ENCODE measurements at regions not wholly inside any gene's neighbourhood (a gene's known extent, or its start where the extent isn't known, plus 50 kb on each side); places are given as distances from the start of the nearest gene placed in this dataset.
"Not testable (repeated sequence)": the region's sequence is repeated elsewhere in the genome, so short reads cannot be mapped to it uniquely, and the experiment has no call there.

DNA sequence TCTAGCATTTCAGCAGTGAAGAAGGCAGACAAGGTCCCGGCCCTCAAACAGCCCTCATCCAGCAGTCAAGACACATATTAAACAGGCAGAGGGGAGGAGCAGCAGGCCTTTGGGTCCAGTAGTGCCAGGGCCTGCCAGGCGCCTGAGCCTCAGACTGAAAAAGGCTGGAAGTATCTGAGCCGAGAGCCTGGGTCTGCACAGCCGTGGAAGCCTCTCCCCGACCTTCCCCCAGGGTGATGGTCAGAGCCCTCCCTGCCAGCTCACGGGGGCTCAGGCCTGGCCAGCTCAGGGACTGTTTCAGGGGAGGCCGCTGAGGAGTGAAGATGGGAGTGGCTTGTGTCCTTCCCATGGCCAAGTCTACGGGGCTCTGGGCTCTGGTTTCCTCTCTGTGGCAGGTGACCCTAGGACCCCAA lies 565.2 kb downstream of the PTPRU start:
- DNase-seq (ENCODE audit: low read depth) = no peak
- H3K36me3 ChIP-seq (ENCODE audit: control insufficient read depth, insufficient read depth, low read length) = no peaks in the 10 kb centered on the region
- no peak overlapping the region for H3K4me3 ChIP-seq (ENCODE audit: low read depth, low read length)
- TF ChIP-seq, protein P1, sequence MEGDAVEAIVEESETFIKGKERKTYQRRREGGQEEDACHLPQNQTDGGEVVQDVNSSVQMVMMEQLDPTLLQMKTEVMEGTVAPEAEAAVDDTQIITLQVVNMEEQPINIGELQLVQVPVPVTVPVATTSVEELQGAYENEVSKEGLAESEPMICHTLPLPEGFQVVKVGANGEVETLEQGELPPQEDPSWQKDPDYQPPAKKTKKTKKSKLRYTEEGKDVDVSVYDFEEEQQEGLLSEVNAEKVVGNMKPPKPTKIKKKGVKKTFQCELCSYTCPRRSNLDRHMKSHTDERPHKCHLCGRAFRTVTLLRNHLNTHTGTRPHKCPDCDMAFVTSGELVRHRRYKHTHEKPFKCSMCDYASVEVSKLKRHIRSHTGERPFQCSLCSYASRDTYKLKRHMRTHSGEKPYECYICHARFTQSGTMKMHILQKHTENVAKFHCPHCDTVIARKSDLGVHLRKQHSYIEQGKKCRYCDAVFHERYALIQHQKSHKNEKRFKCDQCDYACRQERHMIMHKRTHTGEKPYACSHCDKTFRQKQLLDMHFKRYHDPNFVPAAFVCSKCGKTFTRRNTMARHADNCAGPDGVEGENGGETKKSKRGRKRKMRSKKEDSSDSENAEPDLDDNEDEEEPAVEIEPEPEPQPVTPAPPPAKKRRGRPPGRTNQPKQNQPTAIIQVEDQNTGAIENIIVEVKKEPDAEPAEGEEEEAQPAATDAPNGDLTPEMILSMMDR (IDR thresholded peaks at IDR 0.05; ENCODE audit: insufficient read depth, low read length, poor library complexity, severe bottlenecking) = no peak
- H3K27me3 ChIP-seq (ENCODE audit: control insufficient read depth, insufficient read depth, low read length) = peaks cover 2% of the 10 kb centered on the region

DNA sequence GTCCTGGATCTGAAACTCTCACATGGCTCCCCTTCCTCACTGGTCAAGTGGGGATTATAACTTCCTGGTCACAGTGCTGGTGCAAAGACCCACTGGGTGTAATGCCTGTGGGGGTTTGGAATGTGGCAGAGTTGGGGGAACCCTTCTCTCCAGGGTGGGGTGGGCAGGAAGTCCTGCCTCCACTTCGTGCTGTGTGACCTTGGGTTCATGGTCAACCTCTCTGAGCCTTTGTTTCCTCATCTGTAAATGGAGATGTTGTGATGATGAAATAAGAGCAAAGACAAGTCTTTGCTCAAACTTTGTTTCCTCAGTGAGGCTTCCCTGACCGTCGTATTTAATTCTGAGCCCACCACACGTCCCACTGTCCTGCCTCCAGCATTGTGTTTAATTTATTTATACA lies 564.7 kb downstream of the PTPRU start:
- Histone ChIP-seq H3K27me3 (ENCODE audit: control insufficient read depth, insufficient read depth, low read length) (peaks cover 2% of the 10 kb centered on the region), H3K4me3 (ENCODE audit: low read depth, low read length) (no peak overlapping the region), H3K36me3 (ENCODE audit: control insufficient read depth, insufficient read depth, low read length) (no peaks in the 10 kb centered on the region)
- TF ChIP-seq, protein P1 (IDR thresholded peaks at IDR 0.05; ENCODE audit: insufficient read depth, low read length, poor library complexity, severe bottlenecking) = no peak
- DNase-seq (ENCODE audit: low read depth) = no peak

DNA sequence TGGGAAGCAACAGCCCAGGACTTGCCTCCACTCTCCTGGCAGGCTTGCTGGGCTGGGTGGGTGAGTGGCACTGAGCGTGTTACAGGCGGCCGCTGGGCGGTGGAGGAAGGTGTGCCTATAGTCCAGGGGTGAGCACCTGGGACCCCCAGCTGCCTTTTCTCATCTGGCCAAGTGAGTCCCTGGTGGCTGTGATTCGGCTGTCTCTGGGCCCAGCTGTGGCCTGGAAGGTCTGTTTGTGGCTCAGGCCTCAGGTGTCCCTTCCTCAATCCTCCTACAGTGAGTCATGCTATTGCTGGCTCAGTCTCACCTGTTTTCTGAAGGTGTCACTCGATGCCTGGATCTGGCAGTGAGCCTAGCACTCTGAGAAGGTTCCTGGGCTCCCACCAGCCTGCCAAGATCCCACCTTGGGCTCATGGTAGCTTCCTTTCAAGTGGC lies 564.2 kb downstream of the PTPRU start:
- Histone ChIP-seq H3K27me3 (ENCODE audit: control insufficient read depth, insufficient read depth, low read length) (peaks cover 2% of the 10 kb centered on the region), H3K36me3 (ENCODE audit: control insufficient read depth, insufficient read depth, low read length) (no peaks in the 10 kb centered on the region), H3K4me3 (ENCODE audit: low read depth, low read length) (no peak overlapping the region)
- DNase-seq (ENCODE audit: low read depth) = no peak
- TF ChIP-seq, protein P1 (IDR thresholded peaks at IDR 0.05; ENCODE audit: insufficient read depth, low read length, poor library complexity, severe bottlenecking) = no peak

DNA sequence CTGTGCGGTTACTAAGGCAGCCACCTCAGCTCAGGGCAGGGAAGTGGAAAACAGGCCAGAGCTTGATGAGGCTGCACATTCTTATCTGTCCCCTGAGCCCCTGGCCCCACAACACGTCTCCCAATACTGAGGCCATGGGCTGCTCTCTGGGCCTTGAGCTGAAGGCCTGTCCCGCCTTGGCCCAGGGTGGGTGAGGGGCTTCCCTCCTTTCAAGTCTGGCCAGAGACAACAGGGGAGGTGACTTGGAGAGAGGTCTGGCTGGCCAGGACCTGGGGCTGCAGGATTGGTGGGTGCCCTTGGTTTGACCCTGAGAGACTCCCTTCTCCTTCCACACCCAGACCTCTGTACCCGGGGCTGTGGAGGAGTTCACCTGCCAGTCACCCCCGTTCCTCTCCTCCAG lies 563.8 kb downstream of the PTPRU start:
- DNase-seq (ENCODE audit: low read depth) = no peak
- no peaks in the 10 kb centered on the region for H3K36me3 ChIP-seq (ENCODE audit: control insufficient read depth, insufficient read depth, low read length)
- H3K4me3 ChIP-seq (ENCODE audit: low read depth, low read length) = no peak overlapping the region
- H3K27me3 ChIP-seq (ENCODE audit: control insufficient read depth, insufficient read depth, low read length) = peaks cover 2% of the 10 kb centered on the region
- TF ChIP-seq, protein P1 (IDR thresholded peaks at IDR 0.05; ENCODE audit: insufficient read depth, low read length, poor library complexity, severe bottlenecking) = no peak

DNA sequence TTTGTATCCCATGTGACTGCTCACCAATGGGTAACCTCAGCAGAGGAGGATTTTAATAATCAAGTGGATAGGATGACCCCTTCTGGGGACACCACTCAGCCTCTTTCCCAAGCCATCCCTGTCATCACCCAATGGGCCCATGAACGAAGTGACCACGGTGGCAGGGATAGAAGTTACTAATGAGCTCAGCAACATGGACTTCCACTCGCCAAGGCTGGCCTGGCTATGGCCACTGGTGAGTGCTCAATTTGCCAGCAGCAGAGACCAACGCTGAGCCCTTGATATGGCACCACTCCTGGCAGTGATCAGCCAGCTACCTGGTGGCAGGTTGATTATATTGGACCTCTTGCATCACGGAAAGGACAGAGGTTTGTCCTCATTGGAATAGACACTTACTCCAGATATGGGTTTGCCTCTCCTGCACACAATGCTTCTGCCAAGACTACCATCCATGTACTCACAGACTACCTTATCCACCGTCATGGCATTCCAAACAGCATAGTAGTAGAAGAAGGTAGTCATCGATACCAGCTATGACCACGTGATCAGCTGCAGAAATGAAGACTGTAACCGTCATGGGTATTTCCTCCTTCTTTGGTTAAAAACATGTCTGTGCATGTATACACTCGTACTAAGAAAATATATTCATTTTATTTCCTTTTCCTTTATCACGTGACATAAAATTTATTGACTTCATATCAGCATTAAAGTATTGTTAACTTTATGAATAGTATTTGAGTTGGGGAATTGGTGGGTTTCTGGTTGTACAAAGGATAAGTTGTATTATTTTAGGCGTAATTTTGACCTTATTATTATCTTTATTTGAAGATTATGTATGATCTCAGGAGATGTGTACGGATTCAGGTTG lies 562.6 kb downstream of the PTPRU start:
- TF ChIP-seq, protein P1 (IDR thresholded peaks at IDR 0.05; ENCODE audit: insufficient read depth, low read length, poor library complexity, severe bottlenecking) = no peak
- peaks cover 2% of the 10 kb centered on the region for H3K27me3 ChIP-seq (ENCODE audit: control insufficient read depth, insufficient read depth, low read length)
- no peak overlapping the region for H3K4me3 ChIP-seq (ENCODE audit: low read depth, low read length)
- DNase-seq (ENCODE audit: low read depth) = no peak
- H3K36me3 ChIP-seq (ENCODE audit: control insufficient read depth, insufficient read depth, low read length) = no peaks in the 10 kb centered on the region

DNA sequence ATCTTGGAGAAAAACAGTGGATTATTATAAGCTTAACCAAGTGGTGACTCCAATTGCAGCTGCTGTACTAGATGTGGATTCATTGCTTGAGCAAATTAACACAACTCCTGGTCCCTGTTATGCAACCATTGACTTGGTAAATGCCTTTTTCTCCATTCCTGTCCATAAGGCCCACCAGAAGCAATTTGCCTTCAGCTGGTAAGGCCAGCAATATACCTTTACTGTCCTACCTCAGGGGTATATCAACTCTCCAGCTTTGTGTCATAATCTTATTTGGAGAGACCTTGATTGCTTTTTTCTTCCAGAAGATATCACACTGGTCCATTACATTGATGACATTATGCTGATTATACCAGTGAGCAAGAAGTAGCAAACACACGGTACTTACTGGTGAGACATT lies 560.8 kb downstream of the PTPRU start:
- H3K4me3 ChIP-seq (ENCODE audit: low read depth, low read length); H3K36me3 ChIP-seq (ENCODE audit: control insufficient read depth, insufficient read depth, low read length); H3K27me3 ChIP-seq (ENCODE audit: control insufficient read depth, insufficient read depth, low read length); DNase-seq (ENCODE audit: low read depth): not testable (repeated sequence)

DNA sequence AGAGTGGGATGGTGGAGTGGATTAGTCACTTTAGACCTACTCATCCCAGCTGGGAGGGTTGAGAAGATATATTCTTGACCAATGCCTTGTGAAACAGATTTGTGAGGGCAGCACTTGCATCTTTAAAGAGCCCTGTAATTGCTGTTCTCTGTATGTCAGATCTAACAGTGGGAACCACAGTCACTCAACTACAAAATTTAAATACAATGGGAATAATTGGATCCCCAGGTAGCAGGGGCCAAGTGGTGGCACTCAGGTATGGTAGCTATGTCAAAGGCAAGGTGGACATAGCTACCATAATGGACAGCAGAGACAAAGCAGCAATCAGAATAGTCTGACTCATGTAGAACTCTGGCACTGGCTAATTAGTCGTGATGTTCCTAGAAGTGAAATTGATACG lies 559.6 kb downstream of the PTPRU start:
- H3K4me3 ChIP-seq (ENCODE audit: low read depth, low read length); DNase-seq (ENCODE audit: low read depth); H3K27me3 ChIP-seq (ENCODE audit: control insufficient read depth, insufficient read depth, low read length): not testable (repeated sequence)

More for the DNA sequence above, 559.6 kb downstream of the PTPRU start:
- not testable (repeated sequence) for H3K36me3 ChIP-seq (ENCODE audit: control insufficient read depth, insufficient read depth, low read length)

All from kidney epithelial cell (primary cell).